ENCODE measurements at regions not wholly inside any gene's neighbourhood (a gene's known extent, or its start where the extent isn't known, plus 50 kb on each side); places are given as distances from the start of the nearest gene placed in this dataset.

DNA sequence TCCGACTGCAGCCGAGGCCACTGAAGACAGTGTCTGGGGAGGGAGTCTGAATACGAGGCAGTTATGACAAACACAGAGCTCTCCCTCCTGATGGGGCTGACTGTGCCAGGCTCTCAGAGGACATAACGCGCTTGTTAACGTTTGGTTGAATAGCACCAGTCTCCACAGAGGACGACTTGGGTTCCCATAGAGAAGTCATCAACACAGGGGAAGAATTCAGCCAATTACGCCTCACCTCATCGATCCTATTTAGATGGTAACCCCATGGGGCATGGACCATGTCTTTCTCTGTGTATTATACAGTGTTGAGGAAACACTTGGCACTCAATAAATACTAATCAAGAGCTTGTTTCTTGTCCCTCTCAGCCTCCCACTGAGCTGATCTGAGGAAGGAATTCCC lies 642.6 kb upstream of the LCORL start:
- Histone ChIP-seq H3K4me3 (no peak overlapping the region), H3K4me1 (ENCODE audit: control insufficient read depth in 1 of 2, low read depth in 2 of 2) (no peaks in the 10 kb centered on the region)
- no peak for ATAC-seq (ENCODE audit: insufficient number of reproducible peaks, low FRiP score, low read depth)

DNA sequence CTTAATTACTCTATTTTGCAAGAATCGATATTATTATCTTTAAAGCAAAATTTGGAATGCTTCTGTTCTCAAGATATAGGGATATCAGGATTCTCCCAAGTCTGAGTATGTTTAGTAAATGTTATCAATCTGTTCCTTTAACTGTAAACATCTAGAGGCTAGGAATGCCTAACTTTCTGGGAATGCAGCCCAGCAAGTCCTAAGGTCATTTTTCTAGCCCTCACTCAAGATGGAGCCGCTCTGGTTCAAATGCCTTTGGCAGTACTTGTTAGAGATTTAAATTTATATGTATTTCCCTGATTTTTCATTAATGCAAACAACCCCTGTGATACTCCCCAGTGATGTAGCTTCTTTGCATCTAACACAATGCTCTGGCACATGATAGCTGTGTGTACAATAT lies 623.8 kb upstream of the LCORL start:
- Histone ChIP-seq H3K4me3 (no peak overlapping the region), H3K27me3 (replicated peaks; ENCODE audit: insufficient read depth) (no peaks in the 10 kb centered on the region), H3K36me3 (no peaks in the 10 kb centered on the region), H3K27ac (no peak overlapping the region), H3K4me1 (ENCODE audit: control insufficient read depth in 1 of 2, low read depth in 2 of 2) (no peaks in the 10 kb centered on the region), H3K9me3 (no peaks in the 10 kb centered on the region)
- TF ChIP-seq, protein P1, sequence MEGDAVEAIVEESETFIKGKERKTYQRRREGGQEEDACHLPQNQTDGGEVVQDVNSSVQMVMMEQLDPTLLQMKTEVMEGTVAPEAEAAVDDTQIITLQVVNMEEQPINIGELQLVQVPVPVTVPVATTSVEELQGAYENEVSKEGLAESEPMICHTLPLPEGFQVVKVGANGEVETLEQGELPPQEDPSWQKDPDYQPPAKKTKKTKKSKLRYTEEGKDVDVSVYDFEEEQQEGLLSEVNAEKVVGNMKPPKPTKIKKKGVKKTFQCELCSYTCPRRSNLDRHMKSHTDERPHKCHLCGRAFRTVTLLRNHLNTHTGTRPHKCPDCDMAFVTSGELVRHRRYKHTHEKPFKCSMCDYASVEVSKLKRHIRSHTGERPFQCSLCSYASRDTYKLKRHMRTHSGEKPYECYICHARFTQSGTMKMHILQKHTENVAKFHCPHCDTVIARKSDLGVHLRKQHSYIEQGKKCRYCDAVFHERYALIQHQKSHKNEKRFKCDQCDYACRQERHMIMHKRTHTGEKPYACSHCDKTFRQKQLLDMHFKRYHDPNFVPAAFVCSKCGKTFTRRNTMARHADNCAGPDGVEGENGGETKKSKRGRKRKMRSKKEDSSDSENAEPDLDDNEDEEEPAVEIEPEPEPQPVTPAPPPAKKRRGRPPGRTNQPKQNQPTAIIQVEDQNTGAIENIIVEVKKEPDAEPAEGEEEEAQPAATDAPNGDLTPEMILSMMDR (IDR thresholded peaks at IDR 0.05) = no peak
- DNase-seq (ENCODE audit: low spot score) = no peak
- no peak for ATAC-seq (ENCODE audit: insufficient number of reproducible peaks, low FRiP score, low read depth)

More for the DNA sequence above, 642.6 kb upstream of the LCORL start:
- TF ChIP-seq, protein P1 (IDR thresholded peaks at IDR 0.05) = no peak
- no peaks in the 10 kb centered on the region for H3K9me3 ChIP-seq
- H3K27ac ChIP-seq = no peak overlapping the region
- no peaks in the 10 kb centered on the region for H3K27me3 ChIP-seq (replicated peaks; ENCODE audit: insufficient read depth)
- H3K36me3 ChIP-seq = no peaks in the 10 kb centered on the region
- no peak for DNase-seq (ENCODE audit: low spot score)

DNA sequence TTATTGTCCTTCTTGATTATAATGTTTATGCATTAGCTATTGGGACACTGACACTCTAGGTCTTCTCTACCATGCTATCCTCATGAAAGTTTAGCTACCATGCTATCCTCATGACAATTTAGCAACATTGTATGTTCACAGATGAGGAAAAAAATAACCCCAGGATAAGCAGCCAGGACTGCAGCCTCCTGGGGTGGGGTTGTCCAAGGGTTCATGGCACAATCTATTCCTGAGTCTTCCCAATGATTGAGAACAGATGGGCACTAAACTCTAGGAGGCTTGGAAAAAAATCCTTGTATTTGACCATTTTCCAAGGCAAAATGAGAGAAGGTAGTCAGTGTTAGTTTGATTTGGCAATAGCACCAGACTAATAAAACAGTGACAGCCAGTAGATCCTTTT lies 619.8 kb upstream of the LCORL start:
- Histone ChIP-seq H3K4me1 (ENCODE audit: control insufficient read depth in 1 of 2, low read depth in 2 of 2) (no peaks in the 10 kb centered on the region), H3K27ac (no peak overlapping the region), H3K9me3 (no peaks in the 10 kb centered on the region), H3K36me3 (no peaks in the 10 kb centered on the region), H3K27me3 (replicated peaks; ENCODE audit: insufficient read depth) (no peaks in the 10 kb centered on the region), H3K4me3 (no peak overlapping the region)
- ATAC-seq (ENCODE audit: insufficient number of reproducible peaks, low FRiP score, low read depth) = no peak
- no peak for DNase-seq (ENCODE audit: low spot score)
- TF ChIP-seq, protein P1 (IDR thresholded peaks at IDR 0.05) = no peak

DNA sequence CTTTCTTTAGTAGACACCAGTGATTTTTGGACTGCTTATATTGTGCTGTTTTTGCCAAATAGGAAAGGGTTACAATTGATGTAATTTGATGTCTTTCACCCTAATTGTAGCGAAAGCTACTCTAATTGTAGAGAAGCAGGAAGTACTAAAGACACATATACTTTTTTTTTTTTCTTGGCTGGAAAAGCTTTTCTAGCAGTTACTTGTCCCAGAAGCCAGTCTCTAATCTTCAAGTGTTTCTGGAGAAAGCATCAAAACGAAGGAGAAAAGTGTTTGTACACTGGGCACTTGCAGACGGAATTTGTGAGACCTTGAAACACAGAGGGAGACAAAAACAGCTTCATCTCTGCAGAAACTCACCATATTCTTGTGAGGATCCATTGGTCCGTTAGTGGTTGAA lies 616.5 kb upstream of the LCORL start:
- ATAC-seq (ENCODE audit: insufficient number of reproducible peaks, low FRiP score, low read depth) (no peak), DNase-seq (ENCODE audit: low spot score) (no peak)
- Histone ChIP-seq H3K36me3 (no peaks in the 10 kb centered on the region), H3K4me1 (ENCODE audit: control insufficient read depth in 1 of 2, low read depth in 2 of 2) (no peaks in the 10 kb centered on the region), H3K27ac (no peak overlapping the region), H3K27me3 (replicated peaks; ENCODE audit: insufficient read depth) (no peaks in the 10 kb centered on the region), H3K4me3 (no peak overlapping the region), H3K9me3 (no peaks in the 10 kb centered on the region)
- TF ChIP-seq, protein P1 (IDR thresholded peaks at IDR 0.05) = no peak

DNA sequence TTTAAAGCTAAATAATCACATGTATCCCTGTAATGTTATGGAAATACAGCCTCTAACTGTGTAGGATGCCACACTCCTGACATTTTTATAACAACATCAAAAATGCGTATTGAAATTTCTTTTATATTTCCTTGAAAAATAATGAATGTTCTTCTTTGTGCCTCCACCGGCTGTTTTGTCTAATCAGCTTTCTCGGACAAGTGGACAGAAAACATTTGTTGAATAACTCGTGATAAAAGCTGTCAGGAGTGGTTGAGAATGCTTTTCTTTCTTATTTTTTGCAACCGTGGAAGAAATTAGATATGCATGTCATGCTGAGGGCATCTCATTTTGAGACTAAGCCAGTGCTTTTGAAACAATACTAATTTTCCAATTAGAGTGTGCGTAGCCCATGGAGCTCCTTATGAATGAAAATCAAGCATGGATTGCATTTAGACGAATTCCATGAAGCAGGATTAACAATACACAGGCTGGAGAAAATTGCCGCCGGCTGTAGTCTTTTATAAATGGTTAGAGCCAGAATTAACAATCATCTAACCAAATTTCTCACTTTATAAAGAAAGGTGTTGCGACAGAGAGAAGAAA lies 614.5 kb upstream of the LCORL start:
- DNase-seq (ENCODE audit: low spot score) = no peak
- TF ChIP-seq, protein P1 (IDR thresholded peaks at IDR 0.05) = no peak
- Histone ChIP-seq H3K36me3 (no peaks in the 10 kb centered on the region), H3K27me3 (replicated peaks; ENCODE audit: insufficient read depth) (no peaks in the 10 kb centered on the region), H3K4me1 (ENCODE audit: control insufficient read depth in 1 of 2, low read depth in 2 of 2) (no peaks in the 10 kb centered on the region), H3K27ac (no peak overlapping the region), H3K9me3 (no peaks in the 10 kb centered on the region), H3K4me3 (no peak overlapping the region)
- no peak for ATAC-seq (ENCODE audit: insufficient number of reproducible peaks, low FRiP score, low read depth)
